ENCODE measurements at regions not wholly inside any gene's neighbourhood (a gene's known extent, or its start where the extent isn't known, plus 50 kb on each side); places are given as distances from the start of the nearest gene placed in this dataset.

DNA sequence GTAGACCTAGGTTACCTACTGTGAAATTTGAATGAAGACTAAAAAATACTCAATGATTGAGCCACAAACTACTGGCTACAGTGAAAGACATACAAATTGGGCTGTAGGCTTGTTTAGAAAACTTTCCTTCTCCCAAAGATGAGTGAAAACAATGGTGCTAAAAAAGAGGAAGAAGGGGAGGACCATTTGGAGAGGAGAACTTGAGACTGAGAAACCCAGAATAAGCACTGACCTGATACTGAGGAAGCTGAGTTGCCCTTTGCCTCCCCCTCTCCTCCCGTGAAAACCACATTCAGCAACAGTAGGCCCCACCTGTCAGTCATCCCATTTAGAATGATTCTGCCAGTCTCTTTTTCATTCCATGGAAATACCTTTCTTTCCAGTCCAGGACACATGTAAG lies 484.0 kb upstream of the TGFBR2 start:
- Mint-ChIP-seq H3K36me3 (ENCODE audit: insufficient read depth, unreplicated experiment) (no peaks in the 10 kb centered on the region), H3K4me1 (ENCODE audit: low read depth, unreplicated experiment) (peaks cover 12% of the 10 kb centered on the region), H3K27ac (ENCODE audit: unreplicated experiment) (no peak overlapping the region), H3K9me3 (ENCODE audit: unreplicated experiment) (no peaks in the 10 kb centered on the region), H3K4me3 (ENCODE audit: unreplicated experiment) (no peak overlapping the region), H3K27me3 (ENCODE audit: insufficient read depth, unreplicated experiment) (no peaks in the 10 kb centered on the region)
- H3K9me3 ChIP-seq = no peaks in the 10 kb centered on the region; the same call in 1 of the 2 replicates
- H3K4me1 ChIP-seq = peaks cover 9% of the 10 kb centered on the region
- BruUV-seq (replicated peaks) = no TSS peak
- DNase-seq = no peak
- H3K4me3 ChIP-seq (ENCODE audit: low read depth, low read length) = no peak overlapping the region
- TF ChIP-seq CTCF (IDR thresholded peaks at IDR 0.05; ENCODE audit: insufficient read depth in 1 of 2, low read depth in 1 of 2, low read length in 1 of 2, severe bottlenecking in 1 of 2, unreplicated experiment in 1 of 2) = no peak
- POLR2A ChIA-PET = no interaction called here
- H3K36me3 ChIP-seq (ENCODE audit: control insufficient read depth, insufficient read depth, low read length) = no peaks in the 10 kb centered on the region
- intact Hi-C loops (cut with micrococcal nuclease; ENCODE audit: unreplicated experiment) = no loop called here
- H3K27me3 ChIP-seq (replicated peaks; ENCODE audit: control insufficient read depth, insufficient read depth, low read length) = no peaks in the 10 kb centered on the region
- CTCF ChIA-PET = no interaction called here

DNA sequence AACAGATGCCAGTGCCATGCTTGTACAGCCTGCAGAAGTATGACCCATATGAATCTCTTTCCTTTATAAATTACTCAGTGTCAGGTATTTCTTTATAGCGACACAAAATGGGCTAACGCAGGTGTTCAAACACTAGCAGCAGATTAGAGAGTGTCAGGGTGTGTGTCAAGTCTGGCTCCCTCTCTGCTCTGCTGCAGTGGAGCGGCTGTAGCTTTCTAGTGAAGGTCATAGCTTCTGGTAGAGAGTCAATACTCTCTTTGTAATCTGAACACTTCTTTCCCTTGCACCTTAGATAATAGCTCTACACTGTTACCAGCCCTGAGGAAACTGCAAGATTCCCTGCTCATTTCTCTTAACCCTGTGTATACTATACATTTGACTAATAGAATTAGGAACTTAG lies 483.2 kb upstream of the TGFBR2 start:
- no peak overlapping the region for H3K4me3 ChIP-seq (ENCODE audit: low read depth, low read length)
- H3K4me3 Mint-ChIP-seq (ENCODE audit: unreplicated experiment) = no peak overlapping the region
- intact Hi-C loops (cut with micrococcal nuclease; ENCODE audit: unreplicated experiment) = no loop called here
- ChIA-PET CTCF (no interaction called here), POLR2A (no interaction called here)
- H3K27ac Mint-ChIP-seq (ENCODE audit: unreplicated experiment) = no peak overlapping the region
- H3K4me1 ChIP-seq = peaks cover 9% of the 10 kb centered on the region
- no peaks in the 10 kb centered on the region for H3K36me3 Mint-ChIP-seq (ENCODE audit: insufficient read depth, unreplicated experiment)
- peaks cover 4% of the 10 kb centered on the region for H3K9me3 Mint-ChIP-seq (ENCODE audit: unreplicated experiment)
- no peaks in the 10 kb centered on the region for H3K36me3 ChIP-seq (ENCODE audit: control insufficient read depth, insufficient read depth, low read length)
- DNase-seq = no peak
- no peaks in the 10 kb centered on the region for H3K27me3 ChIP-seq (replicated peaks; ENCODE audit: control insufficient read depth, insufficient read depth, low read length)
- no peaks in the 10 kb centered on the region for H3K9me3 ChIP-seq
- BruUV-seq (replicated peaks) = no TSS peak
- H3K4me1 Mint-ChIP-seq (ENCODE audit: low read depth, unreplicated experiment) = peaks cover 12% of the 10 kb centered on the region
- TF ChIP-seq CTCF (IDR thresholded peaks at IDR 0.05; ENCODE audit: insufficient read depth in 1 of 2, low read depth in 1 of 2, low read length in 1 of 2, severe bottlenecking in 1 of 2, unreplicated experiment in 1 of 2) = no peak
- no peaks in the 10 kb centered on the region for H3K27me3 Mint-ChIP-seq (ENCODE audit: insufficient read depth, unreplicated experiment)

GRCh38 chr3:30123755-30124154 lies 482.6 kb upstream of the TGFBR2 start:
- Histone ChIP-seq H3K9me3 (no peaks in the 10 kb centered on the region), H3K36me3 (ENCODE audit: control insufficient read depth, insufficient read depth, low read length) (no peaks in the 10 kb centered on the region), H3K27me3 (replicated peaks; ENCODE audit: control insufficient read depth, insufficient read depth, low read length) (no peaks in the 10 kb centered on the region), H3K4me3 (ENCODE audit: low read depth, low read length) (no peak overlapping the region), H3K4me1 (peaks cover 9% of the 10 kb centered on the region)
- intact Hi-C loops (cut with micrococcal nuclease; ENCODE audit: unreplicated experiment) = no loop called here
- H3K27me3 Mint-ChIP-seq (ENCODE audit: insufficient read depth, unreplicated experiment) = no peaks in the 10 kb centered on the region
- CTCF ChIA-PET = no interaction called here
- no peak for DNase-seq
- H3K4me1 Mint-ChIP-seq (ENCODE audit: low read depth, unreplicated experiment) = peaks cover 12% of the 10 kb centered on the region
- H3K27ac Mint-ChIP-seq (ENCODE audit: unreplicated experiment) = no peak overlapping the region
- TF ChIP-seq CTCF (IDR thresholded peaks at IDR 0.05; ENCODE audit: insufficient read depth in 1 of 2, low read depth in 1 of 2, low read length in 1 of 2, severe bottlenecking in 1 of 2, unreplicated experiment in 1 of 2) = no peak
- POLR2A ChIA-PET = no interaction called here
- no TSS peak for BruUV-seq (replicated peaks)
- no peaks in the 10 kb centered on the region for H3K36me3 Mint-ChIP-seq (ENCODE audit: insufficient read depth, unreplicated experiment)
- H3K4me3 Mint-ChIP-seq (ENCODE audit: unreplicated experiment) = no peak overlapping the region
- peaks cover 9% of the 10 kb centered on the region for H3K9me3 Mint-ChIP-seq (ENCODE audit: unreplicated experiment)

All from Caco-2 (cell line).